ENCODE measurements at regions not wholly inside any gene's neighbourhood (a gene's known extent, or its start where the extent isn't known, plus 50 kb on each side); places are given as distances from the start of the nearest gene placed in this dataset.

DNA sequence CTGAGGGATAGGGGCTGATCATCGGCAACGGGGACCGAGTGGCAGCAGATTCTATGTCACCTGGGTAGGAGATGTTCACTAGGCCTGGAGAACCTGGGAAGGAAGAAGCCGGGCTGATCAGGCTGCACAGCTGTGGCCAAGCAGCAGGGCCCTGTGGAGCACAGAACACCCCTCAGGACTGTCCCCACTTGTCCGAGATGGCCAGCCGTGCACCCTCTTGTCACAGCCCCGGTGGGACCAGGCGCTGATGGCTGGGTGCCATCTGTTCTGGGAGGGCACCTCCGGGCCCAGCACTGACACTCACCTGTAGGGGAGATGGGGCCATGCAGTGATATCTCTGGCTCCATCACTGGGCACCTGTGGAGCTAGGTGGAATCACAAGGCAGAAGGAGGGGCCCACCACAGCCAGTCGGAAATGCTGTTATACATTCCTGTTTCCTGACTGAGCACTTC lies 217.9 kb upstream of the RAB6C start:
- no peak for DNase-seq (ENCODE audit: low spot score)

DNA sequence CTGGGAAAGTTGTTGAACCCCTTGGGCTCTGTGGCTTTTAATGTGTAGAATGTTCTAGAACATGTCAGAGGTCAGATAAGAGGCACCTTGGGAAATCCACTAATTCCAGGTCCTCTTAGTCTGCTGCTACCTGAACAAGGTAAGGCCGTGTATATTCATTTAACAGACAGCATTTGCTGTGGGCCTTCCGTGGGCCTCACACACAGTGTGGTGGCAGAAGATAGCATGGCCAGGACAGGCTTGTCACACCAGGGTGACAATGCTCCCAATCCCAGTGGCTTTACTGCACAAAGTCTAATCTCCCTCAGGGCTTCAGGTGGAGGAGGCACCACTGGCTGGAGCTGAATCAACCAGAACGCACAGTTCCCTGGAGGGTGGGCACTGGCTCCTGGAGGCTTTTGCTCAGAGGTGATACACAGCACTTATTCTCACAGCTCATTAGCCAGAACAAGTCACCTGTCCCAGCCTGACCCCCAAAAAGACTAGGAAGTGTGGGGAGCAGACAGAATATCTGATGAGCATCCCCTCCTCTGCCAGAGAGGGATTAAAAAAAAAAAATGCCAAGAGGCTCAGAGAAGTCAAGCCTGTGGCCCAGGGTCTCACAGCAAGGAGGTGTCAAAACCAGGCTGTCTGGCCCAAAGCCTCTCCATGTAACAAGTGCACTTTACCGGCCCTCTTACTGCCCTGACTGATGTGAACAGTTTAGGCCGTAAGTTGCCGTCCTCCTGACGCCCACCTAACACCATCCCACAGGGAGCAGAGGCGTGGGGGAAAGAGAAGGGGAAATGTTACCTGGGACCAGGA lies 216.9 kb upstream of the RAB6C start:
- DNase-seq (ENCODE audit: low spot score): no peak

DNA sequence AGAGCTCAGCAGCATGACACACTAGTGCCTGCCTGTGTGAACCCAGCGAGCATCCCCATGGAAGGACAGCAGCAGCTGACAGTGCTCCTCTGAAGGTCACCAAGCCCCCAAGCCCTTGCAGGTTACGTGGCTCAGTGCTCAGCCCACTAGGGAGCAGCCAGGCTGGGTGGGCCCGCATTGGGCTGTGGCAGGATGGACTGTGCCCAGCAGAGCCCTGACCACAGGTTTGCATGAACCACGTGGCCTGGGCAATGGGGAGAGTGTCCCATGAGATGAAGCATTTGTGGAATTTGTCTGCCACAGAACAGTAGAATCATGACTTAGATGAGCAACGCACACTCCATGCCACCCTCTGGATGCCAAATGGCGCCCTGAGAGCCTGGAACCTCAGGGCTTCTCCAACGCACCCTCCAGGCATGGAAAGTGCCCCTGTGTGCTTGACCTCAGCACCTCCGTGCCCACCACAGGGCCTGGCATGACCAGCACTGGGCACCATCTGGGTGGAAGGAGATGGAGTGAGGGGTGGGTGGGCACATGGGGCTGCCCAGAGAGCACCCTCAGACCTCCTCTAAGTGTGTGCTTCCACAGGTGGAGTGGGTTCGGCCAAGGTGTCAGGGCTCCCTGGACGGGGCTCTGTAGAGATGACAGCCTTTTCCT lies 216.1 kb upstream of the RAB6C start:
- DNase-seq (ENCODE audit: low spot score): no peak

DNA sequence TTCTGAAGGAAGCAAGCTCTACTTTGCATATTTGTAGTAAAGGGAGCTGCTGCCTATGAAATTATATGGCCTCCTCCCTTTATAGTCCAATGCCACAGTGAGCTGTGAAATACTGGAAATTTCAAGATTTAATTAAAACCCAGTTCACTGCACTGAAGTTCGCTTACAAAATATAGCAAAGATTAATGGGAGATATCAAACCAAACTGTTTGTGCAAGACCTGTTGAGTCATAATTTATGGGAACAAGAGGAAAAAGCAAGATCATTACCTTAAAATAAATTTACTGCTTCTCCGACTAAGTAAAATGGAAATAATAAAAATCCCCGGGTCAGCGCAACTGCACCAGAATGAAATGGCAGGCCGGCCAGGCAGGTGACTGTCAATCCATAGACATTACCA lies 215.5 kb upstream of the RAB6C start:
- DNase-seq (ENCODE audit: low spot score): no peak

DNA sequence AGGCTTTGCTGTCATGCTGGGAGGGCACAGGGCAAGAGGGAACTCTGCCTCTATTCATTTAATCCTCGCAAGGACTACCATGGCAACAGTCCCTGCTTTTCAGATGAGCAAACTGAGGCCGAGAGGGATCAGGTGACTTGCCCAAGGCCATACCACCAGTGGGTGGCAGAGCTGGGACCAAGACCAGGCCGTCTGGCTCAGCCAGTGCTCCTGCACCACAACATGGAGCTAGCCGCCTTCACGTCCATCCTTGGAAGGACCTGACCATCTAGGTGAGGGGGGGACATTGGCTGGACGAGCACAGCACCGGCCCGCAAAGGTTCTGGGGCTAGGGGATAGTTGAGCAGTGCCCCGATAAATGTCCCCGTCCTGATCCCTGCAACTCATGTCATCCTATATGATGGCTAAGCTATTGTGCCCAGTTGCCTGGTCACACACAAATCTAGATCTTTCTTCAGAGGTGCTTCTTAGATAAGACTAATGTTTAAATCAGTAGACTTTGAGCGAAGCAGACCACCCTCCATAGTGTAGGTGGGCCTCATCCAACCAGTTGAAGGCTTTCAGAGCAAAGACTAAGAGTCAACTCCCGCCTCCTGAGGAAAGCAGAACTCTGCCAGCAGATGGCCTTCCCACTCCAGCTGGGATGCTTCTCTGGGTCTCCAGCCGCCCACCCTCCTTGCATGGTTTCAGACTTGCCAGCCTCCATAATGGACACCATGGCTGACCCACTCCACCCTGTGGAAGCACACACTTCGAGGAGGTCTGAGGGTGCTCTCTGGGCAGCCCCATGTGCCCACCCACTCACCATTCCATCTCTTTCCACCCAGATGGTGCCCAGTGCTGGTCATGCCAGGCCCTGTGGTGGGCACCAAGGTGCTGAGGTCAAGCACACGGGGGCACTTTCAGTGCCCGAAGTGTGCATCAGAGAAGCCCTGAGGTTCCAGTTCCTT lies 214.8 kb upstream of the RAB6C start:
- DNase-seq (ENCODE audit: low spot score): peak; percentile 9

DNA sequence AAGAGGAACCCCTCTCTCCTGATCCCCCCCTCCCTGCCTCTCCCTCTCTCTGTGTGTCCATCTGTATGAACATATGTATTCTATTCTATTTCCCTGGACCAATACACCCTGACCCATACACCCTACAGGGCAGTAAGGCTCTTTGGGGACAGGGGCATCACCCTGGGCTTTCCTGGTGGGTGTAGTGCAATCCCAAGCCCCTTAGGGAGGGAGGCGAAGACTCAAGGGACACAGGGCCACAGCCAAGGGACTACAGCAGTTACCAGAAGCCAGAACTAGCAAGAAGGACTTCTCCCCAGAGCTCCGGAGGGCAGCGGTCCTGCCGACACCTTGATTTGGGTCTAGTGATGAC lies 214.2 kb upstream of the RAB6C start:
- DNase-seq (ENCODE audit: low spot score): no peak

DNA sequence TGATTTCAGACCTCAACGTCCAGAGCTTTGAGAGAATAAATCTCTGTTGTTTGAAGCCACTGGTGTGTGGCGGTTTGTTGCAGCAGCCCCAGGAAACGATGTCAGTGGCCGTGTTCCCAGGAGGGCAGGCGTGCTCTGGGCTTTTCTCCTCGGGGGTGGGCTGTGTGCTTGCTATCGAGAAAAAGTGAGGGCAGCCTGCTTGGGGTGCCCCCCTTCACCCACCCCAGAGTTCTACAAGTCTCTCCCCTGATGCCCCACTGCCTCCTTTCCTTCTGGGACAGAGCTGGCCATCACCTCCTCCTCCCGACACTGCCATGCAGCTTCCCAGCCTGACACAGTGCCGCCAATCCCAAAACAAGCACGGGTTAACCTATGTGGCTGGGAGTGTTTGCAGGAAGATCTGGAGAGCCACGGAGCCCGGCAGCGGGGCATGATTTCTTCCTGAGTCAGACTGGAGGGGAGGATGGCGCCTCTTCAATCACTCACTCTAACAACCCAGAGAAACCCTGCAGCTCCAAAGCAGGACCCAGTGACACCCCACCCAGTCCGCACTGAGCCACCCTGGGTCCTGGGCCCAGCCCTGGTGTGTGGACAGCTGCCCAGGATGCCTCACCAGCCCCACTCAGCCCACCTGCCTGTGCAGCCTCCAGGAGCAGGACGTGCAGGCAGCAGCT lies 213.7 kb upstream of the RAB6C start:
- no peak for DNase-seq (ENCODE audit: low spot score)

DNA sequence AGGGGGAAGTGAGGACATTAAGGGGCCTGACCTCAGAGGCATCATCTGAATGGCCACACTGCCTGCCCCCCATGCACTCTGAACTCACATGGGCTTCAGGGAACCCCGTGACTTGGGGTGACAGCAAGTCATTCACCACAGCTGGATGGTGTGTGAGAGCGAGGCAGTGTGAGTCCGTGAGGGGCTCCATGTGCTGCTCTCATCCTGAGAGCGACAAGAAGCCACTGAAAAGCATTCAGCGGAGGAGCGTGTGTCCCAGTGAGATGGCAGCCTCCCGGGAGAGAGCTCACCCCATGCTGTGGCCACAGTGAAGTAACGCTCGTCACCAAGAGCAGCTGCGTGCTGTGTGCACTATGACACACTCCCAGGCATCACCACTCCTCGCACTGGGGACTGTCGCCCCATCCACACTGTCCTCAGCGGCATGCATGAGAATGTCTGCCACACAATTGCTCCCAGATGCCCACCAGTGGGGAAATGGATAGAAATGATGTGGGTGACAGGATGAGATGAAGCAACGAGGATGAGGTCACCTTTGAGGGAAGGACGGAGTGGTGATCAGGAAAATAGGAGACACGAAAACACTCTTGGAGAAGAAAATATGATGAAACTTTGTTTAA lies 213.0 kb upstream of the RAB6C start:
- no peak for DNase-seq (ENCODE audit: low spot score)

DNA sequence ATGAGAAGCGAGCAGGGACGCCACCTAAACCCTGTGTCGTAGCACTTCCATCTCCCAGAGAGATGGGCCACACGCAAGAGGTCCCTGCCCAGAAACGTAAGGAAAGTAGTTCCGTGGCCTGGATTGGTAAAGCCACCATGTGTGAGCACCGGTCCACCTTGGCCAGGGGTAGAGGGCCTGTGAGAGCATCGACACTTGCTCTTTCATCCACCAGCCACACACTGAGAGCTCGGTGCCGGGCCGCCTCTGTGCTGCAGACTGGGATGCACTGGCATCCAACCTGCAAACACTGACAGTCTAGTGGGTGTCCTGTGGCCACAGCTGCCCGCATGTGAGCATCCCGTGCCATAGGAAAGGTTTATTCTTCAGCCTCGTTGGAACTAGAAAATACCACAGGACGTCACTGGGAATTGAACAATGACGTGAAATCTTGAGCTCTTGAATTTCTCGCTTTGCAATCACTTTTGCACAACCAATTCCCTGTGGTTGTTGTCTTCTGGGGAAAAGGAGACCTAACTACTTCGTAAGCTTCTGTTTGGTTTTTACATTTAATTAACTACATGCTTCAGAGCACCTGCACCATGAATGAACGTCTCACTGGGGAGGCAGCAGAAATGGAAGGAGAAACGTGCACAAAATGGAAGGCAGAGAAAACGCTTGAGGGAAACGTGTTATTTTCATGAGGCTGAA lies 212.0 kb upstream of the RAB6C start:
- no peak for DNase-seq (ENCODE audit: low spot score)

DNA sequence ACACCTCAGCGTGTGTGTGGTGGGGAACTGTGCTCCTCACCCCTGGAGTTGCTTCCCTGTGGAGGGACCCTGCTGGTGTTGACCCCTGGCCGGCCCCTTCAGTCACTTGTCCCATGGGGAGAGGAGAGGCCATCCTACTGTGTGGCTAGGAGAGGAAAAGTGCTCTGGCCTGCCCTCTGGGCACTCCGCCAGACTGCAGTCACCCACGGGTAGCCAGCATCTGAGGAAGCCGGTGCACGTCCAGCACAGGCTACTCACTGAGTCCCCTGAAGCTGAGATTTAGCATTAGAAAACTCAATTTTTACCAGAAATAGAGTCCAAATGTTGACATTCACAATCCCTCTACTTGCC lies 211.5 kb upstream of the RAB6C start:
- no peak for DNase-seq (ENCODE audit: low spot score)

DNA sequence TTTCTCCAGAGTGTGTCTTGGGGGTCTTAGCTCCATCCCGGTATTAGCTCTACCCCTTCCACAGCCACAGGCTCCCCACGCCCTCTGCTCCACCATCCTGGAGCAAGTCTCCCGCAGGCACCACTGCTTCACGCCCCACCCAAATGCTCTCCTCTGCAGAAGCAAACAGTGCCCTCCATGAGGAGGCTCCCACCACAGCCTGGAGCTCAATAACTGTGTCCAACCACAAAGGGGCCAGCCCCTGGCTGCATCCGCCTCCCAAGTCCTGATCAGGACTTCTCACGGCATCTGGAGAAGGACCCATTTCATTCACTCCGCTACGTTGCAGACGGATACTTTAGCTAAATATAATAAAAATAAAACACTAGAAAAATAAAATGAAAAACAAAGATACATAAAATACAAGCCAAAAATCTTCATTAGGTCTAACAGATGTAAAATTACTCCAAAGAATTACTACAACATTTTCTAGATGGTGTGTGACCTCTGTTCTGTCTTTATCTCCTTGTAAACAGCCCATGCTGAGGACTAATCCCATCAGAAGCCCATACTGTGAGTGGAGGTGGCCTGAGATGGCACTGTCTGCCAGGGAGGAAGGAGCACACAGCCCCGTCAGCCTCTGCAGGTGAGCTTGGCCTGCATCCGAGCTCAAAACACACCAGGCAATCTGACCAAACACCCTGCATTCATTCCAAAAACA lies 210.8 kb upstream of the RAB6C start:
- no peak for DNase-seq (ENCODE audit: low spot score)

DNA sequence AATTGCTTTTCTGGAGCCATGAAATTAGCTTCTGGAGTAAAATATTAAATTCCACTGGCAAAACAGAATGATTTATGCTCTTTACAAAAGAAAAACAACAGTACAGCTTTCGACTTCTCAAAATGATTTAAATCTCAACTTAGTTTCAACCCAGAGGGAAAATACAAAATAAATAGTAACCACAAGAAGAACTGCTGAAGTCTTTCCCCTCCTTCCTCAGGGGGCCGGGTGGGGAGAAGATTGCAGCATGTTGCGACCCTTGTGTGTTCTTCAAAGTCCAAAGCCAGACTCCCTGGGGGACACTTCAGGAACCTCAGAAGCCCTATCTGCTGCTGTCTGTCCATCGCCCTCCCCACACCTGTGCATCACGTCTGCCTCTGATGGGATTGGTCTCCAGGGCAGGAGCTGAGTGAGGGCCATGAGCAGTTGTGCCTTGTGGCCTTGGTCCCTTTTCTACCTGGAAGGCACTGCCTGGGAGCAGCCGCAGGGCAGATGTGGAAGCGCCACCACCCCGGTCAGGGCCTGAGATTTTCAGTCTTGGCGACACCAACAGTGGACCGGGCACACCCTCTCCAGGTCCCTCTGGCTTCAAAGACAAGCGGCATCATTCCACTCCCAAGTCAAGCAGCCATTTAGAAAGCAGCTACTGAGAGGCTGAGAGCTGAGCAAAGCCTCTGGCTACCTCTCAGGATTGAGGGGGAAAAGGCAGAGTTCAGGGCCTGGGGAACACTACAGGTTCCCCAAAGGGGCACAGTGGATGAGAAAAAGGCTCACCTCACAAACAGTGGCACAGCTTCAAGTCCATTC lies 210.1 kb upstream of the RAB6C start:
- DNase-seq (ENCODE audit: low spot score): no peak

DNA sequence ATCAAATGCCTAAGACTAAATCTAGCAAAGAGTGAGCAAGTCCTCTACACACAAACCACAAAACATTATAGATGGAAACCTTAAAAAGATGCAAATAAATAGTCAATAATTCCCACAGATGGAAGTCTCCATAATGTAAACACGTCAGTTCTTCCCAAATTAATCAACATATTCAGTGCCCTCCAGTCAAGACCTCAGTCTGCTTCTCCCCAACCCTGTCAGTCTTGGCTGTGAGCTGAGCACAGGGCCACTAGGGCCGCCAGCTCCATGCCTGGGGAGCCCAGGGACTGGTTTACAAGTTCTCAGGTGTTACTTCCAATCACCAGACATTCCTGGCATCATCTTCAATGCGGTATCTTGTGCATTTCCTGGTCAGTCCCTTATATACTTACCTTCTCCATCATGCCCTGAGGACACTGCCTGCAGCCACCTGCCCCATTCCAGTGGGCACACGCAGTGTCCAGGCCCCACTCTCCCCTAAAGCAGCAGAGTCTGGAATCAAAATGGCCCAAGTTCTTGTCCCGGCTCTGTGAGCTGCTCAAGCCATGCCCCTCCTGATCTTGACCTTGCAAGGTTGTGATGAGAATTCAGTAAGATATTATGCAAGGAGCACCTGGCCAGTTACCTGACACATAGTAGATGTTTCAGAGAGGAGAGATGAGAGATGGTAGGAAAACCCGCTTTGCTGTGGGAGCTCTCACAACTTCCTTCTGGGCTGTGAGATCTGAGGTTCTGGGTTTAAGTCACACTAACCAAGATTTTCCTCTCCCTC lies 207.9 kb upstream of the RAB6C start:
- DNase-seq (ENCODE audit: low spot score): no peak

DNA sequence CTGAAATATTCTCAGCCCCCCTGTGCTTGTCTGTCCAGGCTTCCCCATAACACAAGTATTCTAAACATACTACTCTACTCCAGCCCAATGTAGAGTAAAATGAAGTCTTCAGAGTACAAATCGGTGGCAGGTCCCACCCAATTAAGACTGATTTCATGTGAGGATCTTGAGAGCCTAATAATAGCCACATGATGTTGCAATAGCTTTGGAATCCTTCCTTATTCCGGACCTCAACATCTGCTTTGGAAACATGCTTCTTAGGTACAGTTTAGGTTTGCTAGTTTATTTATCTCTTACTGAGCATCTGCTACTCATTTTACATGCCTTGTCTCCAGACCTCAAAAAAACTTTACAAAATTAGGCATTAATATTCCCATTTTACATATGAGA lies 207.3 kb upstream of the RAB6C start:
- DNase-seq (ENCODE audit: low spot score): no peak

DNA sequence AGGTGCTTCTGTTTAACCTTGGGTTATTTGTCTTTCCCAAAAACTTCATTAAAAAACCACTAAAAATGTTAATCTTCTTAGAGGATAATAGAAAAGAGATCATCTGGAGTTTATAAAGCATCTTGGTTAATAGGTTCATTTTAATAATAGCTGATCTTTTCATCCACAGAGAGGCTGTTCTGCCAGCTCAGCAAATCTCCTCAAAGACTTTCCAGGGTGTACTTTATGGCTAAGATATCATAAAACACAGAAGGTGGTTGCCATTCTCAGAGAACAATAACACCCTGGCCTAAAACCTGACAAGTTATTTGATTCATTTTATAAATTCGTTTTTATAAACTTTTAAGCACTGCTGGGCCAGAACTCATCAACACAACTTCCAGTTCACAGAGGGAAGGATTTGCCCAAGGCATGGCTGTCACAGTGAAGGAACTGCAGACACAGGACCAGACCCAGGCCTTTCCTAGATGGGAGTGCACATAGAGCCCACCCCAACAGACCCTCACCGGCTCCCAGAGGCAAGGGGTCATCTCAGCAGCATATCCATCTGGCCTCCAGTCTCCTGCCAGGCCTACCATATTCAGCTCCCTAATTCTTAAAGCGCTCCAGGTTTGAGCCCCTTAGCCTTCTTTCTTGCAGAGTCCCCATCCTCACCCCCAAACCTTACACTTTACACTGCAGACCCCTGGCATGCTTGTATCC lies 203.4 kb upstream of the RAB6C start:
- DNase-seq (ENCODE audit: low spot score): no peak

DNA sequence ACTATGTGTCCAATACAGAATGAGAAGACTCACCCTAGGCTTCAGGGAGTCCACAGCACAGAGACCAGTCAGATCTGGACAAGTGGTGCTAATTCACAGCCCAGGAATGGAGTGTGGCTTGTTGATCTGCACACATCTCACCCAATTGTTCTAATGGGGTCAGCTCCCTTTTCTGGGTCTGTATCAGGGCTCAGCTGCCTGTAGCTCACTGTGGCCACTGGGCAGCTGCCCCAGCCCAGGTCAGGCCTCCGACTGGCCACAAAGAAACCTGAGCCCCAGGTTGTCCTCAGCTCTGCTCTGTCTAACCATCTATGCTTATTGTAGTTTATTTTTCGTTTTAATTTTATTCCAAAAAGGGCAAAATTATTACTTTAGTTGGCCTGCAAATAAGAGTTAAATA lies 202.3 kb upstream of the RAB6C start:
- no peak for DNase-seq (ENCODE audit: low spot score)

DNA sequence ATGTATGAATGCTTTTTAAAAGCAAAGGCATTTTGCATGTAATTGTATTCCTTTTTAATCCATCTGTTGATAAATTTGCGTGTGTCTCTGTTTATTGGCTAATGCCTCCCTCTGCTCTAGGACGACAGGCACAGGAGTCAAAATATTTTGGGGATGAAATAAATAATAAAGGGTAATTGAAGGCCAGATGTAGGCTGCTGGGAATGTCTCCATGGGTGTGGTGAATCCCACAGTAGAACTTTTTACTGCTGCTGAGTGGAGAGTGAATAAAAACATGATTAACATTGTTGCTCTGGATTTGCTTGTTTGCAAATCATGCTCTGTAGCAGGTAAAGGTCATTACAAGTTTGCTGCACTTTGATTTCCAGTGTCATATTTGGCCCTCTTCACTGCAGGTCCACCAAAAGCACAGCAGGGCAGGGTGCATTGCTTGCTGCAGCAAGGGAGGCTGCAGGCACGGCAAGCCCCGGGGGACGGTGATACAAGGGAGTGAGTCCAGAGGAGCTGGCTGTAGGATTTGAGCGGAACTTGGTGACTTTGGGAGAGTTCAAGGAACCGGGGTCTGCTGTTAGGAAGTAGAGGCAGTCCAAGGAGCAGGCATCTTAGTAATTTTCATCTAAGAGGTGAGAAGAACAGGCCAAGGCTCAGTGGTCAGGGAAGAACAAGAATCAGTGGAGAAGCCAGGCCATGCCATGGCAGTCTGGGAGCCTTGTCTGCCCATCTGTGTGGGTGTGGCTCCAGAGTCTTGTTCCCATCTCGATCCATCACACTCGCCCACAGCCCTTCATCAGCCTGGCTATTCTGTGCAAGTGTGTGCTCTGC lies 201.5 kb upstream of the RAB6C start:
- DNase-seq (ENCODE audit: low spot score): no peak
